K562 (cell line): ENCODE measurements at regions not wholly inside any gene's neighbourhood (a gene's known extent, or its start where the extent isn't known, plus 50 kb on each side); places are given as distances from the start of the nearest gene placed in this dataset.

ENCODE experiments used
- ATAC-seq: fragments of 200-7000 bp; cut with Tn5 transposase; 3 replicates; pipeline ENCODE4 v1.9.1; 2020; ENCODE audit warnings: moderate library complexity
- BruUV-seq: library from RNA; stranded (reverse); fragments of 400-500 nt; replicated peaks from 2 replicates; lab custom pipeline; 2021; lab: Mats Ljungman, UMichigan
- CTCF ChIA-PET: fragments of 300-600 bp; formaldehyde crosslinking; extraction: SDS; loops from one replicate; lab custom pipeline; 2021; ENCODE audit warnings: low intra/inter-chr PET ratio; lab: Yijun Ruan, JAX
- POLR2A ChIA-PET: fragments of 300-600, 350-650 bp; sonication (Branson Sonifier 250); formaldehyde crosslinking; extraction: SDS; loops from one replicate; lab custom pipeline; 2021; ENCODE audit warnings: antibody characterized with exemption, inconsistent platforms; lab: Yijun Ruan, JAX
- DNase-seq, 4 experiments: peaks; one replicate each; pipeline versions ENCODE4 v3.0.0 to v3.0.0-alpha.2; 2011 to 2018; ENCODE audit warnings: low spot score in 3 of 4, mixed read lengths in 3 of 4; ENCODE audit errors: extremely low read depth in 1 of 4
- FAIRE-seq: peaks from 2 replicates; lab custom pipeline; 2011; peaks lifted over from hg19 to GRCh38; lab: Jason Lieb, UNC
- H2AFZ ChIP-seq: 2 replicates; pipeline ENCODE4 v1.6.0; 2011; ENCODE audit warnings: low read depth, low read length, control low read depth, inconsistent platforms
- H3K27ac ChIP-seq: fragments of 200-600 bp; 3 replicates; pipeline ENCODE4 v1.8.0; 2011; ENCODE audit warnings: low read depth, mild to moderate bottlenecking, control low read depth, inconsistent platforms, low read length, moderate library complexity, mixed read lengths; ENCODE audit errors: extremely low read depth
- H3K27me3 ChIP-seq, 2 experiments: fragments of 300-600 bp in 1 of 2; 2 replicates in 1 of 2; 3 replicates in 1 of 2; pipeline versions ENCODE4 v1.6.0 to v1.8.0; 2011; ENCODE audit warnings: inconsistent platforms in 2 of 2, low read length in 2 of 2, mild to moderate bottlenecking in 1 of 2, mixed read lengths in 1 of 2, moderate library complexity in 1 of 2; ENCODE audit not compliant: control insufficient read depth in 2 of 2, insufficient read depth in 2 of 2
- H3K36me3 ChIP-seq: fragments of 300-600 bp; 3 replicates; pipeline ENCODE4 v1.8.0; 2011; ENCODE audit warnings: mild to moderate bottlenecking, low read length, inconsistent platforms; ENCODE audit not compliant: control insufficient read depth, insufficient read depth
- H3K4me1 ChIP-seq, 2 experiments: fragments of 200-600 bp in 1 of 2; replicated peaks in 1 of 2; 2 replicates in 1 of 2; 3 replicates in 1 of 2; pipeline versions ENCODE4 v1.5.1 to v1.8.0; 2011; ENCODE audit warnings: inconsistent platforms in 2 of 2, low read length in 2 of 2, mild to moderate bottlenecking in 1 of 2, mixed read lengths in 1 of 2, moderate library complexity in 1 of 2; ENCODE audit not compliant: control insufficient read depth in 2 of 2, insufficient read depth in 2 of 2
- H3K4me2 ChIP-seq: 2 replicates; pipeline ENCODE4 v1.6.1; 2011; ENCODE audit warnings: low read length, control low read depth, inconsistent platforms, mixed read lengths; ENCODE audit not compliant: insufficient read depth
- H3K4me3 ChIP-seq: fragments of 200-600 bp; sonication (generic), shearing (Covaris generic); 2 replicates; pipeline ENCODE4 v1.5.1; 2016; ENCODE audit warnings: control low read depth, inconsistent platforms
- H3K79me2 ChIP-seq: fragments of 200-600 bp; 3 replicates; pipeline ENCODE4 v1.8.0; 2011; ENCODE audit warnings: low read length, inconsistent platforms; ENCODE audit not compliant: control insufficient read depth, insufficient read depth
- H3K9ac ChIP-seq, 2 experiments: 2 replicates each; pipeline versions ENCODE4 v1.6.0 to v1.6.1; 2011; ENCODE audit warnings: low read depth in 2 of 2, low read length in 2 of 2, control low read depth in 1 of 2, inconsistent platforms in 1 of 2, mild to moderate bottlenecking in 1 of 2, mixed read lengths in 1 of 2; ENCODE audit not compliant: insufficient read depth in 1 of 2
- H3K9me1 ChIP-seq: one replicate; pipeline ENCODE4 v1.6.0; 2011; ENCODE audit warnings: inconsistent platforms, mild to moderate bottlenecking, low read length, moderate library complexity; ENCODE audit not compliant: control insufficient read depth, insufficient read depth
- H3K9me3 ChIP-seq: replicated peaks from 2 replicates; pipeline ENCODE4 v1.5.1; 2011; ENCODE audit warnings: low read depth, low read length, inconsistent platforms; ENCODE audit not compliant: control insufficient read depth, insufficient read depth
- H4K20me1 ChIP-seq: replicated peaks from 2 replicates; pipeline ENCODE4 v1.6.1; 2011; ENCODE audit warnings: low read length, inconsistent platforms, mixed read lengths; ENCODE audit not compliant: control insufficient read depth, insufficient read depth
- CBFA2T2 ChIP-seq: fragments of 450-650 bp; conservative IDR thresholded peaks from 2 replicates; pipeline ENCODE4 v1.6.1; 2017; ENCODE audit warnings: mild to moderate bottlenecking
- CREBBP ChIP-seq: IDR thresholded peaks from one replicate; pipeline ENCODE4 v1.6.1; 2012; ENCODE audit warnings: low read depth, mild to moderate bottlenecking, control low read depth, inconsistent platforms, low read length
- ETV5 ChIP-seq: sonication (generic); formaldehyde crosslinking; IDR thresholded peaks from 2 replicates; pipeline ENCODE4 v1.4.0; 2020; ENCODE audit warnings: low read depth, mild to moderate bottlenecking, missing genetic modification reagents
- GTF2F1 ChIP-seq: IDR thresholded peaks from 2 replicates; pipeline ENCODE4 v1.6.1; 2011; ENCODE audit warnings: low read depth, low read length, improper control_type of control experiment
- MIER1 ChIP-seq: fragments of 450-650 bp; IDR thresholded peaks from 2 replicates; pipeline ENCODE4 v1.6.1; 2016; ENCODE audit warnings: antibody characterized with exemption, mild to moderate bottlenecking, low read depth
- PCBP1 ChIP-seq: fragments of 200-400 bp; formaldehyde crosslinking; IDR thresholded peaks from 2 replicates; pipeline ENCODE4 v1.6.1; 2018; ENCODE audit warnings: mild to moderate bottlenecking, low read depth, low read length; ENCODE audit not compliant: poor library complexity, severe bottlenecking
- RAD51 ChIP-seq: fragments of 450-650 bp; IDR thresholded peaks from 2 replicates; pipeline ENCODE4 v1.7.1; 2016; ENCODE audit warnings: low read depth, mild to moderate bottlenecking, borderline replicate concordance
- SAFB2 ChIP-seq: fragments of 200-400 bp; formaldehyde crosslinking; IDR thresholded peaks from 2 replicates; pipeline ENCODE4 v1.6.1; 2018; ENCODE audit warnings: borderline replicate concordance, low read length, low read depth, moderate library complexity; ENCODE audit not compliant: severe bottlenecking
- SREBF2 ChIP-seq: sonication (generic); formaldehyde crosslinking; IDR thresholded peaks from 2 replicates; pipeline ENCODE4 v1.4.0; 2020; ENCODE audit warnings: mild to moderate bottlenecking, missing genetic modification reagents
- ZNF282 ChIP-seq: sonication (generic); formaldehyde crosslinking; IDR thresholded peaks from 2 replicates; pipeline ENCODE4 v1.8.1; 2023; ENCODE audit warnings: missing genetic modification reagents
- ZNF3 ChIP-seq: fragments of 250-450 bp; sonication (Bioruptor Pico); IDR thresholded peaks from 2 replicates; pipeline ENCODE4 v1.5.0; 2021; ENCODE audit warnings: mild to moderate bottlenecking, moderate library complexity
- WGBS: fragments of 100-300 bp; shearing (Covaris generic); methylation state at CpG from one replicate; pipeline ENCODE4 v1.1.6; 2016; ENCODE audit warnings: low coverage, mixed read lengths; ENCODE audit not compliant: insufficient coverage; ENCODE audit errors: missing lambda C conversion rate; 5-methylcytosine and 5-hydroxymethylcytosine counted together
- in situ Hi-C: fragments of 300-500 bp; cut with MboI; formaldehyde crosslinking; loops from 4 replicates; pipeline ENCODE4 v1.15.0; 2018; ENCODE audit warnings: inconsistent platforms, mixed read lengths
- intact Hi-C: fragments of 100-400 bp; cut with micrococcal nuclease; formaldehyde crosslinking; loops from 2 replicates; pipeline ENCODE4 v1.14.2; 2022
- TF ChIP-seq, protein P1 (sequence below): fragments of 250-450 bp; sonication (Bioruptor Pico); IDR thresholded peaks from 2 replicates; pipeline ENCODE4 v1.8.0; 2021; ENCODE audit warnings: moderate library complexity, mild to moderate bottlenecking, inconsistent platforms
- TF ChIP-seq, protein P2 (sequence below): fragments of 450-650 bp; formaldehyde crosslinking; IDR thresholded peaks from 2 replicates; pipeline ENCODE4 v1.4.0; 2020; ENCODE audit warnings: mild to moderate bottlenecking, mixed read lengths
- TF ChIP-seq, protein P3 (sequence below): fragments of 450-650 bp; formaldehyde crosslinking; IDR thresholded peaks from 2 replicates; pipeline ENCODE4 v1.4.0; 2020; ENCODE audit warnings: mild to moderate bottlenecking, moderate library complexity

DNA sequence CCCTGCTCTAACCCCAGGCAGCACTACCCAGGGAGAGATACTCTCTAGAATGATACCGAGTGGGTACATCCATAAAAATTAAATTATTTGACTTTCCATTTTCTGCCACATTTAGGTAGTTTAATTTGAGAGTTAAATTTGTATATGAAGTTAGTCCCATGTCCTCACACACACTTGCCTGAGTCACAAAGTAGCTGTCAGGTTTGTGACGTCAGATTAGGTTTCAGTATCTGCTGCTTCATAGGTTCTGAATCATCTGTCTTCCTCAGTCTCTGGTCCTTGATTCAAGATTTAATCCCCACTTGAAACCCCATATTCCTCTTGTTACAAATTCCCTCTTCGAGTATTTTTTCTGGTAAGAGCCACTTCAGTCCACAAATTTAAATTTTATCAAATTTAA is 738.6 kb upstream of the FAM98A start:
- no peaks in the 10 kb centered on the region for H3K9me1 ChIP-seq
- H3K9ac ChIP-seq, result no peak overlapping the region
- no peaks in the 10 kb centered on the region for H3K4me1 ChIP-seq
- no peaks in the 10 kb centered on the region for H4K20me1 ChIP-seq
- no peak overlapping the region for H2AFZ ChIP-seq
- H3K79me2 ChIP-seq, result no peaks in the 10 kb centered on the region
- WGBS, result 0% methylated on average over 3 of the region's 3 CpGs
- BruUV-seq, result no TSS peak
- H3K27ac ChIP-seq, result no peak overlapping the region
- in situ Hi-C loops (no loop called here), intact Hi-C loops (no loop called here)
- no peaks in the 10 kb centered on the region; the same call in 1 of the 2 replicates for H3K9me3 ChIP-seq
- CTCF ChIA-PET, result no interaction called here
- no peak for ATAC-seq
- no peaks in the 10 kb centered on the region for H3K27me3 ChIP-seq
- H3K4me2 ChIP-seq, result no peak overlapping the region
- no peak for DNase-seq
- no peak overlapping the region for H3K4me3 ChIP-seq
- TF ChIP-seq, protein P1, sequence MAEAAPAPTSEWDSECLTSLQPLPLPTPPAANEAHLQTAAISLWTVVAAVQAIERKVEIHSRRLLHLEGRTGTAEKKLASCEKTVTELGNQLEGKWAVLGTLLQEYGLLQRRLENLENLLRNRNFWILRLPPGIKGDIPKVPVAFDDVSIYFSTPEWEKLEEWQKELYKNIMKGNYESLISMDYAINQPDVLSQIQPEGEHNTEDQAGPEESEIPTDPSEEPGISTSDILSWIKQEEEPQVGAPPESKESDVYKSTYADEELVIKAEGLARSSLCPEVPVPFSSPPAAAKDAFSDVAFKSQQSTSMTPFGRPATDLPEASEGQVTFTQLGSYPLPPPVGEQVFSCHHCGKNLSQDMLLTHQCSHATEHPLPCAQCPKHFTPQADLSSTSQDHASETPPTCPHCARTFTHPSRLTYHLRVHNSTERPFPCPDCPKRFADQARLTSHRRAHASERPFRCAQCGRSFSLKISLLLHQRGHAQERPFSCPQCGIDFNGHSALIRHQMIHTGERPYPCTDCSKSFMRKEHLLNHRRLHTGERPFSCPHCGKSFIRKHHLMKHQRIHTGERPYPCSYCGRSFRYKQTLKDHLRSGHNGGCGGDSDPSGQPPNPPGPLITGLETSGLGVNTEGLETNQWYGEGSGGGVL (CRISPR knock-in tag), result no peak
- TF ChIP-seq SREBF2, result no peak
- no peak for TF ChIP-seq PCBP1
- TF ChIP-seq CREBBP, result no peak
- TF ChIP-seq MIER1, result no peak
- no peak for TF ChIP-seq ZNF282 (CRISPR knock-in tag)
- TF ChIP-seq, protein P2, sequence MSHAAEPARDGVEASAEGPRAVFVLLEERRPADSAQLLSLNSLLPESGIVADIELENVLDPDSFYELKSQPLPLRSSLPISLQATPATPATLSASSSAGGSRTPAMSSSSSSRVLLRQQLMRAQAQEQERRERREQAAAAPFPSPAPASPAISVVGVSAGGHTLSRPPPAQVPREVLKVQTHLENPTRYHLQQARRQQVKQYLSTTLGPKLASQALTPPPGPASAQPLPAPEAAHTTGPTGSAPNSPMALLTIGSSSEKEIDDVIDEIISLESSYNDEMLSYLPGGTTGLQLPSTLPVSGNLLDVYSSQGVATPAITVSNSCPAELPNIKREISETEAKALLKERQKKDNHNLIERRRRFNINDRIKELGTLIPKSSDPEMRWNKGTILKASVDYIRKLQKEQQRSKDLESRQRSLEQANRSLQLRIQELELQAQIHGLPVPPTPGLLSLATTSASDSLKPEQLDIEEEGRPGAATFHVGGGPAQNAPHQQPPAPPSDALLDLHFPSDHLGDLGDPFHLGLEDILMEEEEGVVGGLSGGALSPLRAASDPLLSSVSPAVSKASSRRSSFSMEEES (CRISPR knock-in tag), result no peak
- no peak for TF ChIP-seq RAD51
- TF ChIP-seq CBFA2T2, result no peak
- no peak for TF ChIP-seq SAFB2
- TF ChIP-seq GTF2F1, result no peak
- TF ChIP-seq ETV5 (CRISPR knock-in tag), result no peak
- TF ChIP-seq, protein P3, sequence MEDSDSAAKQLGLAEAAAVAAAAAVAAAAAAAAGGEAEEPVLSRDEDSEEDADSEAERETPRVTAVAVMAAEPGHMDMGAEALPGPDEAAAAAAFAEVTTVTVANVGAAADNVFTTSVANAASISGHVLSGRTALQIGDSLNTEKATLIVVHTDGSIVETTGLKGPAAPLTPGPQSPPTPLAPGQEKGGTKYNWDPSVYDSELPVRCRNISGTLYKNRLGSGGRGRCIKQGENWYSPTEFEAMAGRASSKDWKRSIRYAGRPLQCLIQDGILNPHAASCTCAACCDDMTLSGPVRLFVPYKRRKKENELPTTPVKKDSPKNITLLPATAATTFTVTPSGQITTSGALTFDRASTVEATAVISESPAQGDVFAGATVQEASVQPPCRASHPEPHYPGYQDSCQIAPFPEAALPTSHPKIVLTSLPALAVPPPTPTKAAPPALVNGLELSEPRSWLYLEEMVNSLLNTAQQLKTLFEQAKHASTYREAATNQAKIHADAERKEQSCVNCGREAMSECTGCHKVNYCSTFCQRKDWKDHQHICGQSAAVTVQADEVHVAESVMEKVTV (CRISPR knock-in tag), result no peak
- TF ChIP-seq ZNF3 (CRISPR knock-in tag), result no peak
- no peak for FAIRE-seq
- POLR2A ChIA-PET, result no interaction called here
- H3K36me3 ChIP-seq, result no peaks in the 10 kb centered on the region
